Mucosa of rectum (tissue), 2 donors: ENCODE measurements at regions not wholly inside any gene's neighbourhood (a gene's known extent, or its start where the extent isn't known, plus 50 kb on each side); places are given as distances from the start of the nearest gene placed in this dataset.

Source experiments
- H3K27ac ChIP-seq, 2 donors: one replicate each; pipeline ENCODE4 v1.7.0; 2013; ENCODE audit warnings: inconsistent platforms in 2 of 2, low read depth in 2 of 2, low read length in 2 of 2
- H3K27me3 ChIP-seq, 2 donors: one replicate each; pipeline ENCODE4 v1.7.0; 2013; ENCODE audit warnings: low read length in 2 of 2; ENCODE audit not compliant: control insufficient read depth in 2 of 2, insufficient read depth in 2 of 2
- H3K36me3 ChIP-seq, 2 donors: one replicate each; pipeline ENCODE4 v1.7.0; 2013; ENCODE audit warnings: low read length in 2 of 2; ENCODE audit not compliant: control insufficient read depth in 2 of 2, insufficient read depth in 2 of 2
- H3K4me1 ChIP-seq, 2 donors: one replicate each; pipeline ENCODE4 v1.7.0; 2013; ENCODE audit warnings: low read length in 2 of 2, mild to moderate bottlenecking in 1 of 2; ENCODE audit not compliant: control insufficient read depth in 2 of 2, insufficient read depth in 2 of 2
- H3K4me3 ChIP-seq, 2 donors: one replicate each; pipeline ENCODE4 v1.7.0; 2013; ENCODE audit warnings: low read length in 2 of 2
- H3K9ac ChIP-seq, 2 donors: one replicate each; pipeline ENCODE4 v1.7.0; 2013; ENCODE audit warnings: low read length in 2 of 2, low read depth in 1 of 2, mild to moderate bottlenecking in 1 of 2
- H3K9me3 ChIP-seq, 2 donors: one replicate each; pipeline ENCODE4 v1.7.0; 2013; ENCODE audit warnings: low read length in 2 of 2; ENCODE audit not compliant: control insufficient read depth in 2 of 2
- donor health status: healthy.
- donor health status: Normal muscosa, but diverticular disease.

GRCh38 chr15:31525185-31525695 lies 198.6 kb downstream of the KLF13 start:
- Histone ChIP-seq H3K9me3 (no peaks in the 10 kb centered on the region), H3K4me1 (no peaks in the 10 kb centered on the region), H3K36me3 (no peaks in the 10 kb centered on the region), H3K9ac (no peak overlapping the region), H3K27ac (no peak overlapping the region), H3K27me3 (no peaks in the 10 kb centered on the region), H3K4me3 (no peak overlapping the region)

DNA sequence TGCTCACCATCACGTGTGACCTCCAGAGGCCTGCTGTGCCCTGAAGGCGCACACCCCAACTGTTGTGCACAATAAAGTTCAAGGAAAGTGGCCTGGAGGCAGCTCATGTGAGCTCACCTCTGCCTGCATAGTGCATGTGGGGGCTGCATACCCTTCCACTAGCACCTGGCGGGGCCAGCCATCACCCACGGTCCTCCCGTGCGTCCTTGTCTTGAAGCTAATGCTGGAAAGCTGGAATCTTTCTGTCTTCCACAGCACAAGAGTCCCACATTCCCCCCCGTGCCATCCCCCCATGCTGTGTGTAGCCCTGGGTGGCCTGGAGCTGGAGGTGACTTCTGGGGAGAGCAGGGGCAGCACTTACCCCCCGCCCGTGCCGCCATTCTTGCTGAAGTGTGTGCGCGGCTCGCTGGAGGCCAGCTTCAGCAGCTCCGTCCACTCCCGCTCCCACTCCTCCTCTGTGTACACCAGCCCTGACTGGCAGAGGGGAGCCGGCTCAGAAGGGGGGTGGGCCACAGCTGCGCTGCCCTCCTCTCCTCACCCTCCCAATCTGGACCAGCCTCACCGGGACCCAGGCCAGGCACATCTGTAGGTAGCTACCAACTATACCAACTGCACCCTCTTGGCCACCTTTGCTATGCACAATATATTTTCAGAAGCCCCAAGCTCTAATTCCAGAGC lies 199.5 kb downstream of the KLF13 start:
- H3K27me3 ChIP-seq, result no peaks in the 10 kb centered on the region
- no peaks in the 10 kb centered on the region for H3K36me3 ChIP-seq
- H3K9me3 ChIP-seq, result no peaks in the 10 kb centered on the region
- H3K4me1 ChIP-seq, result no peaks in the 10 kb centered on the region
- H3K9ac ChIP-seq, result no peak overlapping the region
- no peak overlapping the region for H3K4me3 ChIP-seq
- no peak overlapping the region for H3K27ac ChIP-seq

GRCh38 chr15:31526916-31527690 lies 200.5 kb downstream of the KLF13 start:
- Histone ChIP-seq H3K9ac (no peak overlapping the region), H3K36me3 (no peaks in the 10 kb centered on the region), H3K27ac (no peak overlapping the region), H3K9me3 (no peaks in the 10 kb centered on the region), H3K27me3 (no peaks in the 10 kb centered on the region), H3K4me1 (no peaks in the 10 kb centered on the region), H3K4me3 (no peak overlapping the region)

DNA sequence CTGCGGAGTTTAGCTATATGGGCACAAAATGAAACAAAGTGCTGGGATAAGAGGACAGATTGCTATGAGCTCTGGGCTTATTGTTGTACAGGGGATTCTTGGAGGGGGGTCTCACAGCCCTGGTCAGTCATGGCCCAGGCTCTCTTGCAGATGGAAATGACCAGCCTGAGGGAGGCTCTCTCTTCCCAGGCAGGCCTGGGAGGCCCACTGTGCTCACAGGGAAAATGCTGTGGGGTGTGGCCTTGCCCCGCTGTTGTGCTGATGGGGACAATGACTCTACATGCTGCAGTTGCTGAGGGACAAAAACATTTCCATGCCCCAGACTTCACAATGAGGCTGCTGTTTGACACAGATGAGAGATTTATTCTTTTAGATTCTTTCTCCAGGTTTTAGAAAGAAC lies 202.2 kb downstream of the KLF13 start:
- no peaks in the 10 kb centered on the region for H3K27me3 ChIP-seq
- H3K9ac ChIP-seq, result no peak overlapping the region
- no peaks in the 10 kb centered on the region for H3K4me1 ChIP-seq
- H3K4me3 ChIP-seq, result no peak overlapping the region
- no peak overlapping the region for H3K27ac ChIP-seq
- H3K9me3 ChIP-seq, result no peaks in the 10 kb centered on the region
- H3K36me3 ChIP-seq, result no peaks in the 10 kb centered on the region

- H3K27ac ChIP-seq, result no peak overlapping the region
- no peak overlapping the region for H3K9ac ChIP-seq
These were observed 211.3 kb downstream of the KLF13 start for GRCh38 chr15:31537770-31538592.

GRCh38 chr15:31540633-31541032 lies 214.0 kb downstream of the KLF13 start:
- no peaks in the 10 kb centered on the region for H3K27me3 ChIP-seq
- H3K4me1 ChIP-seq, result no peaks in the 10 kb centered on the region
- no peak overlapping the region for H3K9ac ChIP-seq
- H3K9me3 ChIP-seq, result no peaks in the 10 kb centered on the region
- no peaks in the 10 kb centered on the region for H3K36me3 ChIP-seq
- no peak overlapping the region for H3K4me3 ChIP-seq
- H3K27ac ChIP-seq, result no peak overlapping the region

More at GRCh38 chr15:31537770-31538592, 211.3 kb downstream of the KLF13 start:
- no peaks in the 10 kb centered on the region for H3K4me1 ChIP-seq
- no peak overlapping the region for H3K4me3 ChIP-seq
- H3K36me3 ChIP-seq, result no peaks in the 10 kb centered on the region
- H3K27me3 ChIP-seq, result no peaks in the 10 kb centered on the region
- H3K9me3 ChIP-seq, result no peaks in the 10 kb centered on the region

- Histone ChIP-seq H3K4me1 (no peaks in the 10 kb centered on the region), H3K4me3 (no peak overlapping the region), H3K36me3 (no peaks in the 10 kb centered on the region), H3K9me3 (no peaks in the 10 kb centered on the region), H3K27ac (no peak overlapping the region), H3K9ac (no peak overlapping the region), H3K27me3 (no peaks in the 10 kb centered on the region)
These were observed 217.7 kb downstream of the KLF13 start for GRCh38 chr15:31544361-31544760.

DNA sequence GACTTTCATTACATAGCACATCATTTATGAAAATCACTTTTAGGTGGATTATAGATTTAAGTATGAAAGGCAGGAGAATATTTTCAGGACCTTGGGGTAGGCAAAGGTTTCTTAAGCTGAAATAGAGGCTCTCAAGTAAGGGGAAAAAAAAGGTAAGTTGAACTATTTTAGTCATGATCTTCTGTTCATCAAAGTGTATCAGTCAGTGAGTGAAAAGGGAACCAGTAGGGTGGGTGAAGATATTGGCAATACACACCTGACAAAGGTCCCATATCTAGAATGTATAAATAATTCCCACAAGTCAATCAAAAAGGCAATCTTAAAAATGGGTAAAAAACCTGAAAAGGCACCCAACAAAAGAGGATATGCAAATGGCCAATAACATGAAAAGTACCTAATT lies 218.6 kb downstream of the KLF13 start:
- Histone ChIP-seq H3K4me3 (no peak overlapping the region), H3K27me3 (no peaks in the 10 kb centered on the region), H3K27ac (no peak overlapping the region), H3K9ac (no peak overlapping the region), H3K36me3 (no peaks in the 10 kb centered on the region), H3K9me3 (no peaks in the 10 kb centered on the region), H3K4me1 (no peaks in the 10 kb centered on the region)

- Histone ChIP-seq H3K9me3 (no peaks in the 10 kb centered on the region), H3K27ac (no peak overlapping the region), H3K36me3 (no peaks in the 10 kb centered on the region), H3K27me3 (no peaks in the 10 kb centered on the region), H3K4me1 (no peaks in the 10 kb centered on the region), H3K4me3 (no peak overlapping the region), H3K9ac (no peak overlapping the region)
These were observed 223.8 kb downstream of the KLF13 start for GRCh38 chr15:31550211-31550977.
